GM21367 (cell line): ENCODE measurements at regions not wholly inside any gene's neighbourhood (a gene's known extent, or its start where the extent isn't known, plus 50 kb on each side); places are given as distances from the start of the nearest gene placed in this dataset.

ENCODE experiments used
- ATAC-seq: cut with Tn5 transposase; IDR thresholded peaks from one replicate; pipeline ENCODE4 v1.9.1; 2021; ENCODE audit not compliant: unreplicated experiment

DNA sequence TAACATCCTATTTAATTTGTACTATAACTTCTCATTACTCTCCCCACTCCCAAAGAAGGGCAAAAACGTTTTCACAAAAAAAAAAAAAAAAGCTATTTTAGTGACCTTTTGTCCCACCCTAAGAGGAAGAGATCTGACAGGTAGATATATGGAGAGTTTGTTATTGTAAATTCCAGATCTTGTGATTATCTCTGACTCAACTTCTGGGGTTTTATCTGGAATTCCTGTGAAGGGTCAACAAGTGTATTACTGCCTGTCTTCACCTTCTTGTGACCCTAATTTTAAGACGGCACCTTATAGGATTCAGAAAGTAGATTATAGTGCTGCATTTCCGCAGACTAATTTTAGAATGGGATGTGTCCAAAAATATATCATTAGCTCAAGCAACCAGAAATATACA, 205.9 kb upstream of the CDIN1 start:
- no peak for ATAC-seq

DNA sequence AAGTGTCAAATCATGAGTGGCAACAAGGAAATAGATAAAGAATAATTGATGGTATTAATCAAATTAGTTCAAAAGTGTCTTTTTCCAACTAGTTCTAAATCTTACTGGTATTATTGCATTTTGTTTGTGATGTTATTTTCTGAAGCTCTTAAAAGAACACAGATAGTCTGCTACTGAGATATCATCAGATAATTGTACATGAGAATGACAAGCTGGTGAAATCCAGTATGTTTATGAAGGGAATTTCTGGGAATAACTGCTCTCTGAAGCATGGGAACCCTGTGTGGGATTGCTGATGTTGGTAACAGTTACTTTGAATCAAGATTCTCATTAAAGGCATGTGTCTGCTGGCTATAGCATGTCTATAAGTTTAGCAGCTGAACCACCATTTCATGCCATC, 190.3 kb upstream of the CDIN1 start:
- no peak for ATAC-seq

DNA sequence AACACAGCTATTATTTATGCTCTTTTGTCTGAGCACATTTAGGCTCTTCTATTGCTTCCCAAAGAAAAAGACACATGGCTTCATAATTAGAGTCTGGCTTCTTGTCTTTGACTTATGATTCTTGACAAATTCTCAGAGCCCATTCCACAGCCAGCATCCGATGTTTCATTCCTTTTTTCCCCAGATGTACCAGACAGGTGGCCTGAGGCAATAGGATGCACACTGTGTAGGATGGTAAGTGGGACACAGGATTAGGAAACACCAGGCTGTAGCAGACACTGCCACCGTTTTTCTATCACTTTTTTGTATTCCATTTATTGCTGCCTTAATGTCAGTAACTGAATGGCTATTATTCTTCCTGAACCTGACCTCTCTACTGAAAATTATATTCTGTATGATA, 188.9 kb upstream of the CDIN1 start:
- ATAC-seq: no peak

DNA sequence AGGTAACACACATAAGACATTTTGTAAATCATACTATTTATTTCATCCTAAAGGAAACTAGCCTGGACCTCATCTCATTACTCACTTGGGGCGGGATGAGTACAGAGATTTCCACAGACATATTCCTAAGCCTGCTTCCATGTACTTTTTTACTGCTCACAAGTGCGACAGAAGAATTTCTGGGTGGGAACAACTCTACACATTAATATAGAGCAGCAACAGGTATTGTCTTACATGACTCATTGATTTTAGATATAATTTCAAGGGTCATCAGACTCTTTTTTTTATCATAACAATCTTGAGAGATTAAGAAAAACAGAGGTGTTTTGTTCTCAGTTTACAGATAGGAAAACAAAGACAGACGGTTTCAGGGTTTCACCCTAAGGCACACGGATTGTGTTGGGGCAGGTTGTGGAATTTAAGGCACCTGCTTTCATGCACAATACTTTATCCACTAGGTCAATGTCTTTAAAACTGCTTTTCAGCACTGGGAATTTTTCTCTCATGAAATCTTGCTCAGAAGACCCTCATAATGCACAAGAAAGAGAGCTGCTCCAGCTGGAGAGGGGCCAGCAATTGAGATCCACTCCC, 186.7 kb upstream of the CDIN1 start:
- no peak for ATAC-seq

DNA sequence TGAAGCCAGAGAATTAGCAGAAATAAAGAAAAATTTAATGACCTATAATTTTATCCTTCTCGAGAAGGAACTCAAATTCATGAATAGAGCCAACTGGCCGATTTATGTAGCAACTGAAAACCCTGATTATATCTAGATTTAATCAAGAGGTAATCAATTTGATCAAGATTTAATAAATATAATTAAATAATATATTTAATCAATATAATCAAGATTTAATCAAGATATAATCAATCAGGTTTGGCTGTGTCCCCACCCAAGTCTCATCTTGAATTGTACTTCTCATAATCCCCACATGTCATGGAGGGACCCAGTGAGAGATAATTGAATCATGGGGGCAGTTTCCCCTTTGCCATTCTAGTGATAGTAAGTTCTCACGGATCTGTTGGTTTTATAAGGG, 181.2 kb upstream of the CDIN1 start:
- ATAC-seq: no peak

DNA sequence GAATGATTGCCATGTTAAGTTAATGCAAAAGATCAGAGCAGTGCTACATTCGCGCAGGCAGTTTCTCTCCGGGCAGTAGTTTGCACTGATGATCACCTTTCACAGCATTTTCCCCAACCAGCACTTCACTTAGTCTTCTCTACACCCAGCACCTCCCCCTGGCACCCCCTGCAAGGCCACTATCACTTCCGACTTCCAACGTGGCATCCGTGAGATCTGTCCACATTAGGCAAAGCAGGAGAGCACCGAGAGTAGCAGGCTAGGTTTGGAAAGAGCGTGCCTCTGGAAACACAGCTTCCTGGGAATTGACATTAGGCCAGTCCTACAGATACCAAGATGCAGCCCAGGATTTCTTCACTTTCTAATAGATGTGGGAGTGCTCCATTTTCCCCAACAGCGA, 180.2 kb upstream of the CDIN1 start:
- ATAC-seq: no peak

DNA sequence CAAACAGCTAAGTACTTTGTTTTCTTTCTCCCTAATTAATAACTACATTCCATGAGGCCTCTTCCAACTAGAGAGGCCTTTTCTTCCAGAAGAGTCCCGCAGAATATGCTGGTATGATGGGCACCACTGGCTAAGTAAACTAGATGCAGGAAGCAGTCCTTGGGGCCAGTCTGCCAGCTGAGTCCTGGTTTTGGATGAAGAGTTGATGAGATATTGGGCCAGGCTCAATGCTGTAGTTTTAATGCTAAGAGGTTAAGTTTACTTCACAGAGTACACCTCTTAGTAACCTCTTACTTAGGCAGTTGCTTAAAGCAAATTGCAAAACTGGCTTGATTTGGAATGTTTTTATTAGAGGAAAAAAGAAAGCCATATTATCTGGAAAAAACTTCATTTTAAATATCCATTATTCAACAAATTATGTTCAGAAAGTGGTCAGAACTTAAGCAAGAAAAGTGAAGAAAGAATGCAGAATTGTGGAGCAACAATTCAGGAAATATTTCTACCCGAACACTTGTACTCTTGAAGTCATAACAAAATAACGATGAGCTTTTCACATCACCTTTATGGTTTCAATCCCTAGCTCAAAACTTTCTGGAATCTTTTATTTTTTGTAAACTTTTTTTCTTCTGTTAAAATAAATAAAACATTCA, 178.4 kb upstream of the CDIN1 start:
- no peak for ATAC-seq

DNA sequence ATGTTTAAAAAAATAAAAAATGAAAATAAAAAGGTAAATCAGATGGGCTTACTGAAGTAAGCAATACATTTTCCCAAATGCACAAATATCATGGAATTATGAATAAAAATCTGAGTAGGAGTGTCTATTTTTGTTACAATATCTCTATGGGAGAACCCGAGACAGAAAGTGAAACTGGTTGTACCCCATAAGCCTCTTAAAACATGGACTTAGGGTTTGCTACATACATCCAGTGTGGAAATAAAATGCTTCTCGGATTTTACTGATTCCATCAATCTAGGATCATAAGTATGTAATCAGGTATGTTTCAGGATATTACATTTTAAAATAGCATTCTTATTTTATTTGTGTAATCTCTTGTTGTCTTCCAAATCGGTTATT, 177.8 kb upstream of the CDIN1 start:
- ATAC-seq: no peak

DNA sequence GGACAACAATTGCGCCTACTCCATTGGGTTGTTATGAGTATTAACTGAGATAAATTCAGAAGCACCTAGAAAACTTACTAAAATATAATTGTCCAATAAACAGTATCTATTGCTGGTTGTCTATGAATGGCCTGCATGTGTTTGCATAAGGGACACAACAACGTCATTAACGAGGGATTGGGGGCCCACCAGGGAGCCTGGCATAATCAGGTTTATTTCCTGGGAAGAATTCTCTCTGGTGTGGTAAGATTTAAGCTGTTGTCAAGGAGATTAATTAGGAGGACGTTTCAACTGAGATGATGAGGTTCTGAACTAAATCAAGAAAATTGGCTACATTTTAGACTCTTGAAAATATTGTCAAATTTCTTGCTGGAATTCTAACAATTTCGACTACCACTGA, 176.1 kb upstream of the CDIN1 start:
- no peak for ATAC-seq

DNA sequence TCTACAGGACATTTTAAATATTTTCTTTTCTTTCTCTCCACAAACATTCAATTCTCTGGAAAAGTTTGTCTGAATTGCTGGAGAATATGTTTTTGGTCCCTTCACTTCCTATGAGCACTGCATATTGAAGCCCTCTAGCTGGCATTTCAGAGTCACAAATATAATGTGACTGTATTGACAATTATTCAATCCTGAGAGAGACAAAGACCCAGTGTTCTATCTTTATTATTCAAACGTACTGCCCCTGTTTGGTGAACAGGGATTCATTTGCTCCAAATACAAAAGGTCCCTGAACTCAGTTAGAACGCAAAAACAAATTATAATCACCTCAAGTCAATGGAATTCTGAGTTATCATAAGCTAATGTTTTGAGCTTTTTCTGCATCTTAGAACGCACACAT, 173.1 kb upstream of the CDIN1 start:
- ATAC-seq: no peak

DNA sequence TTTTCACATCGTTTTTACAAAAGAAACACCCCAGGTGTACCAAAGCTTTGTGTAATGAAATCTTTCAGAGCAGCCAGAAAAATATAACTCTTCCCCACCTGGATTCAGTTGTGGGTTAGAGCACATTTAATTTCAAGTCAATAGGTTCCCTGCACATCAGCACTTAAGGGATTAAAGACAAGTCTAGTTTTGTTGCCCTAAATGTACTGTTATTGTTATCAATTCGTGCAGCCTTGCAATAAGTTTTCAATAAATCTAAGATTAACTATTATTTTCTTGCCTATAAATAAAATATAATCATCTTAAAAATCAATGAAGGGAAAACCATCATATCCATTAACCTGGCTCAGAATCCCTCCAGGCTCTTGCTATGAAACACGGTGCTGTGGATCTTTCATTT, 172.5 kb upstream of the CDIN1 start:
- no peak for ATAC-seq

DNA sequence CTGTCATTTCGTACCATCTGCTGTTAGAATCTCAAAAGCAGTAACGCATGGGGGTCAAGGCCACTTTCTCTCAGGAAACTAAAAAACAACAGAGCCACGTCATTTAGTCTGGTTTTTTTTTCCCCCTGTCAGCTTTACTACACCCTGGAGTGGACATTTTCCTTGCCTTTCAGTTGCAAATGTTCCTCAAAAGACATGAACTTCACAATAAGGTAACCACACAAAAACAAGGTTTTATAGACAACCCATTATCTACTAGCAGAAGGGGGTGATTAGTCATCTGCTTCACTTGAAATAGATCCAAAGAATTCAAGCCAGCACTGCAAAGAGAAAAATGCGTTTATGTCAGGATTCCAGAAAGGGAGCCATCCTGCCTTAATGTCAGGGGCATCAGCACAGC, 171.8 kb upstream of the CDIN1 start:
- no peak for ATAC-seq

DNA sequence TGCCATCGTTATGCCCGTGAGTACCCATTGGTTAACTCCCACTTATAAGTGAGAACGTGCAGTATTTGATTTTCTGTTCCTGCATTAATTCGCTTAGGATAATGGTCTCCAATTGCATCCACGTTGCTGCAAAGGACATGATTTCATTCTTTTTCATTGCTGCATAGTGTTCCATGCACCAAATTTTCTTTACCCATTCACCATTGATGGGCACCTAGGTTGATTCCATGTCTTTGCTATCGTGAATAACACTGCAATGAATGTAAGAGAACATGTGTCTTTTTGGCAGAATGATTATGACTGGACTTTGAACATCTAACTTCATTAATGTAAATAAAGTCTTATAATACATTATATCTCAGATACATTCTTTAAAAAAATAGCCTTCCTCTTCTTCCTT, 169.6 kb upstream of the CDIN1 start:
- no peak for ATAC-seq

DNA sequence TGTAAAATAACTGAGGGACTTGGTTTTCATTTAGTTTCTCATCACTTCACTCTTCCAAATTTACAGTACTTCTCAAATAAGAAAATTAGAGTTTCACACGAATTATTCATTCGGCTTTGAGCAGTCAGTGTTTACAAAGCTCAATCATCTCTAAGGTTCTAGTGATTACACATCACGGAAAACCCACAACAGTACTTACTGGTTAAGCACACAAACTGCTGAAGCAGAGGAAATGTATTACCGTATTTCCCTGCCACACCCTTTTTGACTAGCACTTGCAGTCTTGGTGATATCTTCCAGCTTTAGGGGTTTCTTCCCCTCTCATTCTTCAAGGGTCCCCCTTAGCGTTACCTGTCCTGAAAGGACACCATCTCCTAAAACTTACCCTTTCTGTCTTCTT, 164.8 kb upstream of the CDIN1 start:
- ATAC-seq: no peak

DNA sequence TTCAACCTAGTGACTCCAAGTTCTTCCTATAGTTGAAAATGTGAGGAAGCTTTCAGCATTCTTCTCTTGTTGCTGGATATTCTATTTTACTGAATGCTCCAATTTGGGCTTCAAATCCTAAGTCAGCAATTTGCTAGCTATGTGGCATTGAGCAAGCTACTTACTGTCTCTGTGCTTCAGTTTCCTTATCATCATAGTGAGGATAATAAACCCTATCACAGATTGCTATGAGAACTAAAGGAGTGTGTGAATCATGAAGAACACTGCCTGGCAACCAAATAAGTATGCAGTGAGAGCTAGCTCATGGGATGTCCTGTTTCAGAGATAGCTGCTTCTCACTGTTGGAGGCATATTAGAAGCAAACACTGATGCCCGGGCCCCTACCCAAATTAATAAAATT, 163.8 kb upstream of the CDIN1 start:
- ATAC-seq: no peak

DNA sequence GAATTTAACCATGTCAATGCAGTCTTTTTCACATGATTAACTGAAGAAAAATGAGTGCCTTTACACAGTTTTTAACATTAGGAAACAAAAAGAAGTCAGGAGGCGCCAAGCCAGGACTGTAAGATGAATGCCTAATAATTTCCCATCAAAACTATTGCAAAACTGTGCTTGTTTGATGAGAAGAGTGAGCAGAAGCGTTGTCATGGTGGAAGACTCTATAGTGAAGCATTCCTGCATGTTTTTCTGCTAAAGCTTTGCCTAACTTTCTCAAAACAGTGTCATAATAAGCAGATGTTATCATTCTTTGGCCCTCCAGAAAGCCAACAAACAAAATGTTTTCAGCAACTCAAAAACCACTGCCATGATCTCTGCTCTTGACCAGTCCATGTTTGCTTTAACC, 156.8 kb upstream of the CDIN1 start:
- no peak for ATAC-seq

DNA sequence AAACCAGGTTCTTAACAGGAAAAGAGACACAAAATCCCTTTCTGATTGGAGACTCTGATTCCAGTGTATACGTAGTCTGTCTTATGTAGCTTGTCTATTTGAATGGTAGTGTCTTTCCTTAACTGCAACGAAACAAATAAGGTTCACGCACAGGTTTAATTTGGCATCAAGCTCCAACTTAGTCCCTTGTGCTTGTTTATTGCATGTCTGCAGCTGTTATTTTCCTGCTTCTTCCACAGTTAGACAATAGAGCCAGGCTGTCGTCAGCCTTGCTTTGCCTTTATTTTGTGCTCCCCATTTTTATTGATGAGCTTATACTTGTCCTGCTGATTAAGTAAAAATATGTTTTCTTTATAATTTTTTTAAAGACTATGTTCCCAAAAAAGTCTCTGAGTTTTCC, 152.7 kb upstream of the CDIN1 start:
- no peak for ATAC-seq

DNA sequence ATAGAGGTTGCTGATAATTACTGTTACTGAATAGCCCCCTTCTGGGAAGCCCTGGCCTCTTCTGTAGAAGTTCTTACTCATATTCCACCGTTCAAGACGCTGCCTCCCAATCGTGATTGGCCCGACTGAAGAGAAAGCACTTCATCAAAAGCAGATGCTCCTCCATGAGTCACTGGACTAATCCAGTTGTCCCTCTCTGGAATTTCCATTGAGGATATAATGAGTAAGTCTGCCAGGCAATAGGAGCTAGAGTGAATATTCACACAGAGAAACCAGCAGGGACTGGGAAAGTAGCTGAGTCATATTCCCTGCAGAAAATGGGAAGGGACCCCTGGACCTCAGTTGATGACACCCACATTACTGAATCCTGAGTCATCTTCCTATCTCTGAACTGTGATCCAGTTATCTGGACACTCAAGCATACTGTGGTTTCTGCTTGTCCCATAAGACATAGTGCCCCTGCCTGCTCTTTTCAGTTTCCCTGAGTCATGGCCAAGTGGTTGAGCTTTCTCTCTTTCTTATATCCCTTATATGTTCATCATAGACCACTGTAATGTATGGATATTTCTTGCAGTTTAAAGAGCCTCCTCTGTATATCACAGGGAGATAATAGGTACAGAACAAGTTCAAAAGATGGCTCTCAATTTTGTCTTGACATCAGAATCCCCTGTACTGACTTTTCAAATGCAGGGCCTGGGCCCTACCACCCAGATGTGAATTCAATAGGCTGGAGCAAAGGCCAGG, 151.2 kb upstream of the CDIN1 start:
- no peak for ATAC-seq

DNA sequence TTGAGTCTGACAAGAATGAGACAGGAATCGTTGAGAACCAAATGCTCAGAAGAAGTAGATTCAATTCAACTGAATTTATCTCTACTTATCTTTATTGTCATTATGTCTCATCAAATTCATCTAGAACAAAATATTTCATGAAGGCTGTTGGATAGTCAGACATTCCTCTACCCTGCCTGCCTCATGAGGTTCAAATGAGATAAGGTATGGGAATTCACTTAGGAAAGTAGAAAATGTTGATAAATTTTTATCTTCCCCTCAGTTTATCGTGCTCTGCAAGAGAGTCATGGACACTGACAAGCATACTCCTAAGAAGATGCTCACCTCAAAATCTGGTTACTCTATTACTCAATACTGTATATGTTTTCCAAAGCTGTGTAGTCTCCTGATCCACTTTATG, 149.7 kb upstream of the CDIN1 start:
- no peak for ATAC-seq

DNA sequence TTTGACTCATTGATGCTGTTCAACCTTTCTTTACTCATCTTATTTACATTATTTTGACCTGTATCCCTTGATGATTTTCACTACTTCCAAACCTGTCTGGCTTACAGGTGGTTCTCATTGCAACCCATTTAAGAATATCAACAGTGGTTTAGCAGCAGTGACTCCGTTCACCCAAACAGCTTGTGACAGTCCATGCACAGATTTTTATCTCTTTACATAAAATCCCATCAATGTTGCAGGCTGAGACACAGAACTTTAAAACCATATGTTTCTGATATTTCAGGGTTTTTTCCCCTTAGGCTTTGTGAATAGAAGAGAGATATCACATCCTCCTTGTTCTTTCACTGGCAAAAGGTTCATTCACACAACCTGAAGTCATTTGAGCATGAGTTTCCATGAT, 149.1 kb upstream of the CDIN1 start:
- ATAC-seq: no peak

DNA sequence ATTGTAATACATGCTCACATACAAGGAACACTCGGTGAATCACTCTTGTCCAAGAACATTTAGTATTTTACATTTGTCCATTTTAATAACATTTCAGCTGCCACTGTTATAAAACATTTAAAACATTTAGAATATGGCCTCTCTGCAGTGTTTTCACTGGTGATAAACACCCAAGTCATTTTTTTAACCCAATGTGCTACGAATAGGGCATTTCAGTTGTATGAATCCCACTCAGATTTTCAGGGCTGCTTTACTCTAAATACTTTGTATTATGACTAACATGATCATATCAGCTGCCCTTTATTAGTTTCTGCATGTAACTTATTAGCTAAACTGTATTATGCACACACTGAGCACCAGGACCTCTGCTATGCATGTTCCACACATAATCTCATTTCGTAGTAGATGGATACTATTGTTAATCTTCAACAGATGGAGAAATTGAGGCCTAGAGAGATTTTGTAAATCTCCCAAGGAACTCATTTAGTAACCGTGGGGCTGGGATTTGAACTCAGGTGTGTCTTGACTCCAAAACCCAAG, 148.6 kb upstream of the CDIN1 start:
- no peak for ATAC-seq

DNA sequence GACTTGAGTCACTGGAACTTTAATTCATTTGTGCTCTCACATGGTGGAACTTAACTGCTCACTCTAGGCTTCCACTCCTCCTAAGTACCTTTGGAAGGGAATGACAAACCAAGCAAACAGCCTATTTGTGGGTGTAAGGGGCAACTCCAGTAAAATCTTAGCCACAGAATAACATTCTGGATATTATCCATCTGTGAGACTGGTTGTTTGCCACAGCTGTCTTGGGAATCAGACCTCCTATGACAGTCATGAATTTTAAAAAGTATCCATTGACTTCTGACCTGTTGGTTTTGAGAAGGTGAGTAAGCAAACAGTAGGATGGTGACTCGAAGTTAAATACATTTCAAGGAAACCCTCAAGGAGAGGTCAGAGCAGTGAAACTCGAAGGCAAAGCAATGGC, 147.3 kb upstream of the CDIN1 start:
- ATAC-seq: no peak
